PC-9 (cell line): ENCODE measurements at regions not wholly inside any gene's neighbourhood (a gene's known extent, or its start where the extent isn't known, plus 50 kb on each side); places are given as distances from the start of the nearest gene placed in this dataset.

ENCODE experiments used
- BruUV-seq: library from RNA; stranded (reverse); fragments of 400-500 nt; replicated peaks from 2 replicates; lab custom pipeline; 2021; lab: Mats Ljungman, UMichigan
- CTCF ChIA-PET: fragments of 300-600 bp; sonication (Branson Sonifier 250); formaldehyde crosslinking; loops from one replicate; lab custom pipeline; 2022; ENCODE audit warnings: antibody characterized with exemption; lab: Charles Lee
- POLR2A ChIA-PET: fragments of 300-600 bp; sonication (Branson Sonifier 250); formaldehyde crosslinking; loops from one replicate; lab custom pipeline; 2022; ENCODE audit warnings: antibody characterized with exemption; ENCODE audit not compliant: unreplicated experiment; lab: Charles Lee
- DNase-seq, 2 experiments: peaks; one replicate each; pipeline versions ENCODE4 v3.0.0 to v3.0.0-alpha.2; 2015 to 2022; ENCODE audit warnings: mixed read lengths in 1 of 2
- H2AFZ ChIP-seq: fragments of 200-600 bp; sonication (generic); 2 replicates; pipeline ENCODE4 v1.8.1; 2017; ENCODE audit warnings: antibody characterized with exemption
- H3F3A ChIP-seq: fragments of 200-600 bp; sonication (generic); 2 replicates; pipeline ENCODE4 v1.8.1; 2017; ENCODE audit warnings: antibody characterized with exemption, mild to moderate bottlenecking, low read depth; ENCODE audit not compliant: insufficient read depth
- H3K27ac ChIP-seq: fragments of 200-600 bp; sonication (generic); 2 replicates; pipeline ENCODE4 v1.6.1; 2016; ENCODE audit warnings: mixed run types
- H3K27me3 ChIP-seq: fragments of 200-600 bp; sonication (generic); 2 replicates; pipeline ENCODE4 v1.6.1; 2016; ENCODE audit warnings: low read depth, mixed run types; ENCODE audit not compliant: insufficient read depth
- H3K36me3 ChIP-seq: fragments of 200-600 bp; sonication (generic); 2 replicates; pipeline ENCODE4 v1.6.1; 2016; ENCODE audit warnings: low read depth, mixed run types
- H3K4me1 ChIP-seq: fragments of 200-600 bp; sonication (generic); replicated peaks from 2 replicates; pipeline ENCODE4 v1.6.1; 2016; ENCODE audit warnings: mixed run types; ENCODE audit not compliant: insufficient read depth
- H3K4me2 ChIP-seq: fragments of 200-600 bp; sonication (generic); 2 replicates; pipeline ENCODE4 v1.6.1; 2017; ENCODE audit warnings: mixed run types
- H3K4me3 ChIP-seq: fragments of 200-600 bp; sonication (generic); 2 replicates; pipeline ENCODE4 v1.6.1; 2016; ENCODE audit warnings: mixed run types
- H3K79me2 ChIP-seq: fragments of 200-600 bp; sonication (generic); 2 replicates; pipeline ENCODE4 v1.6.1; 2017; ENCODE audit warnings: low read depth, mixed run types
- H3K9me2 ChIP-seq: fragments of 200-600 bp; sonication (generic); 2 replicates; pipeline ENCODE4 v1.8.1; 2017; ENCODE audit warnings: mild to moderate bottlenecking; ENCODE audit not compliant: insufficient read depth
- H3K9me3 ChIP-seq: fragments of 200-600 bp; sonication (generic); 2 replicates; pipeline ENCODE4 v1.8.1; 2016; ENCODE audit warnings: low read depth; ENCODE audit not compliant: insufficient read depth
- H4K20me1 ChIP-seq: fragments of 200-600 bp; sonication (generic); 2 replicates; pipeline ENCODE4 v1.8.1; 2017; ENCODE audit not compliant: insufficient read depth
- EZH2 ChIP-seq: fragments of 200-600 bp; sonication (generic); IDR thresholded peaks from 2 replicates; pipeline ENCODE4 v1.8.0; 2017; ENCODE audit warnings: antibody characterized with exemption, low read depth
- intact Hi-C: fragments of 100-400 bp; cut with micrococcal nuclease; formaldehyde crosslinking; loops from one replicate; pipeline ENCODE4 v1.10.0; 2022; ENCODE audit not compliant: unreplicated experiment
- TF ChIP-seq, protein P1 (sequence below): fragments of 200-600 bp; sonication (generic); conservative IDR thresholded peaks from 2 replicates; pipeline ENCODE4 v1.6.1; 2017; ENCODE audit warnings: mixed run types, antibody characterized with exemption, mild to moderate bottlenecking, moderate library complexity

DNA sequence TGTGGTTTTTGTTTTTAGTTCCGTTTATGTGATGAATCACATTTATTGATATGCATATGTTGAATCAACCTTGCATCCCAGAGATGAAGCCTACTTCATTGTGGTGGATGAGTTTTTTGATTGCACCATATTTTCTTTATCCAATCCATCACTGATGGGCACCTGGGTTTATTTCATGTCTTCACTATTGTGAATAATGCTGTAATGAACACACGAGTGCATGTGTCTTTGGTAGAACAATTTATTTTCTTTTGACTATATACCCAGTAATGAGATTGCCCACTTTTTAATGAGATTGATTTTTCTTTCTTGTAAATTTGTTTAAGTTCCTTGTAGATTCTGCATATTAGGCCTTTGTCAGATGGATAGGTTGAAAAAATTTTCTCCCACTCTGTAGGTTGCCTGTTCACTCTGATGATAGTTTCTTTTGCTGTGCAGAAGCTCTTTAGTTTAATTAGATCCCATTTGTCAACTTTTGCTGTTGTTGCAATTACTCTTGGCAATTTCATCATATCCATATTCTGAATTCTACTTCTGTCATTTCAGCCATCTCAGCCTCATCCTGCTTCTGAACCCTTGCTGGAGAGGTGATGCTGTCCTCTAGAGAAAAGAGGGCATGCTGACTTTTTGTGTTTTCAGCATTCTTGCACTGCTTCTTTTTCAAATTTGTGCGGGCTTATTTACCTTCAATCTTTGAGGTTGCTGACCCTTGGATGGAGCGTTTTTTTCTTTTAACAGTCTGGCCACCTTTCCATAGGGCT, 96.2 kb upstream of the CTAGE1 start:
- Histone ChIP-seq H3K9me2 (no peaks in the 10 kb centered on the region), H4K20me1 (no peaks in the 10 kb centered on the region), H3F3A (no peaks in the 10 kb centered on the region), H3K27me3 (no peaks in the 10 kb centered on the region), H3K9me3 (no peaks in the 10 kb centered on the region), H3K27ac (no peak overlapping the region), H3K4me1 (no peaks in the 10 kb centered on the region), H3K4me3 (no peak overlapping the region), H3K36me3 (no peaks in the 10 kb centered on the region), H3K4me2 (no peak overlapping the region), H2AFZ (no peak overlapping the region), H3K79me2 (no peaks in the 10 kb centered on the region)
- no peak for DNase-seq
- CTCF ChIA-PET, result no interaction called here
- TF ChIP-seq, protein P1, sequence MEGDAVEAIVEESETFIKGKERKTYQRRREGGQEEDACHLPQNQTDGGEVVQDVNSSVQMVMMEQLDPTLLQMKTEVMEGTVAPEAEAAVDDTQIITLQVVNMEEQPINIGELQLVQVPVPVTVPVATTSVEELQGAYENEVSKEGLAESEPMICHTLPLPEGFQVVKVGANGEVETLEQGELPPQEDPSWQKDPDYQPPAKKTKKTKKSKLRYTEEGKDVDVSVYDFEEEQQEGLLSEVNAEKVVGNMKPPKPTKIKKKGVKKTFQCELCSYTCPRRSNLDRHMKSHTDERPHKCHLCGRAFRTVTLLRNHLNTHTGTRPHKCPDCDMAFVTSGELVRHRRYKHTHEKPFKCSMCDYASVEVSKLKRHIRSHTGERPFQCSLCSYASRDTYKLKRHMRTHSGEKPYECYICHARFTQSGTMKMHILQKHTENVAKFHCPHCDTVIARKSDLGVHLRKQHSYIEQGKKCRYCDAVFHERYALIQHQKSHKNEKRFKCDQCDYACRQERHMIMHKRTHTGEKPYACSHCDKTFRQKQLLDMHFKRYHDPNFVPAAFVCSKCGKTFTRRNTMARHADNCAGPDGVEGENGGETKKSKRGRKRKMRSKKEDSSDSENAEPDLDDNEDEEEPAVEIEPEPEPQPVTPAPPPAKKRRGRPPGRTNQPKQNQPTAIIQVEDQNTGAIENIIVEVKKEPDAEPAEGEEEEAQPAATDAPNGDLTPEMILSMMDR, result no peak
- no peak for TF ChIP-seq EZH2
- no TSS peak for BruUV-seq
- intact Hi-C loops, result no loop called here
- POLR2A ChIA-PET, result no interaction called here

DNA sequence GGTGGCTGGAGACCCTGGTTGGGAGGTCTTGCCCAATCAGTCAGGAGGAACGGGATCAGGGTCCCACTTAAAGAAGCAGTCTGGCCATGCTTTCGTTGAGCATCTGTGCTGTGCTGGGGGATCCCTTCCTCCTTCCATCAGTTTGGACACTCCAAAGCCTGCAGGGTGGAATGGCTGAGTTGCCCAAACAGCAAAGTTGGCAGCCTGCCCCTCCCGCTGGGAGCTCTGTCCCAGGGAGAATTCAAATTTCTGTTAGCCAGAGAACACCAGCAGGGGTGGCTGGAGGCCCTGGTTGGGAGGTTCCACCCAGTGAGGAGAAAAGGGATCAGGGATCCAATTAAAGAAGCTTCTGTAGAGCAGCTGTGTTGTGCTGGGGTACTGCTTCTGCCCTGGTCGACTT, 96.9 kb upstream of the CTAGE1 start:
- POLR2A ChIA-PET, result no interaction called here

DNA sequence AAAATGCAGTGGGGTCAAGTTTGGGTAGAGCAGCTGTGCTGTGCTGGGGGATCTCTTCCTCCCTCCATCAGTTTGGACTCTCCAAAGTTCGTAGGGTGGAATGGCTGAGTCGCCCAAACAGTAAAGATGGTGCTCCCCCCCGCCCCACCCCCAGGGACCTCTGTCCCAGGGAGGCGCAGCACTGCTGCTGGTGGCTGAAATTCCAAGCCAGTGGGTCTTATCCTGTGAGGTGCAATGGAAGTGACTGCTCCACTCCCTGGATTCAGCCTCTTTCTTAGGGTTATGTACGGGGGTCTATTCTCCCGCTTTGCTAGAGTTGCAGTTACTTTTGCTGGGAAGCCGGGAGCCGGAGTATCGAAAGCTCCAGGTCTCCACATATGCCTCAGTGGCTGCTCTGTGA, 97.5 kb upstream of the CTAGE1 start:
- POLR2A ChIA-PET, result no interaction called here
- CTCF ChIA-PET, result no interaction called here
- Histone ChIP-seq H3F3A (no peaks in the 10 kb centered on the region), H3K27me3 (no peaks in the 10 kb centered on the region), H3K9me3 (no peaks in the 10 kb centered on the region), H2AFZ (no peak overlapping the region), H3K27ac (no peak overlapping the region), H3K4me2 (no peak overlapping the region), H3K4me3 (no peak overlapping the region), H3K79me2 (no peaks in the 10 kb centered on the region), H3K36me3 (no peaks in the 10 kb centered on the region), H4K20me1 (no peaks in the 10 kb centered on the region), H3K9me2 (no peaks in the 10 kb centered on the region), H3K4me1 (no peaks in the 10 kb centered on the region)
- TF ChIP-seq, protein P1, result no peak
- TF ChIP-seq EZH2, result no peak
- BruUV-seq, result no TSS peak
- no peak for DNase-seq
- intact Hi-C loops, result no loop called here

More for the DNA sequence above, 96.9 kb upstream of the CTAGE1 start:
- no TSS peak for BruUV-seq
- CTCF ChIA-PET, result no interaction called here
- Histone ChIP-seq H3K4me2 (no peak overlapping the region), H3K27me3 (no peaks in the 10 kb centered on the region), H3K27ac (no peak overlapping the region), H3K79me2 (no peaks in the 10 kb centered on the region), H3F3A (no peaks in the 10 kb centered on the region), H3K9me2 (no peaks in the 10 kb centered on the region), H3K4me1 (no peaks in the 10 kb centered on the region), H3K36me3 (no peaks in the 10 kb centered on the region), H3K4me3 (no peak overlapping the region), H2AFZ (no peak overlapping the region), H3K9me3 (no peaks in the 10 kb centered on the region), H4K20me1 (no peaks in the 10 kb centered on the region)
- TF ChIP-seq, protein P1, result no peak
- TF ChIP-seq EZH2, result no peak
- intact Hi-C loops, result no loop called here
- DNase-seq, result no peak
